ENCODE measurements at regions not wholly inside any gene's neighbourhood (a gene's known extent, or its start where the extent isn't known, plus 50 kb on each side); places are given as distances from the start of the nearest gene placed in this dataset.

DNA sequence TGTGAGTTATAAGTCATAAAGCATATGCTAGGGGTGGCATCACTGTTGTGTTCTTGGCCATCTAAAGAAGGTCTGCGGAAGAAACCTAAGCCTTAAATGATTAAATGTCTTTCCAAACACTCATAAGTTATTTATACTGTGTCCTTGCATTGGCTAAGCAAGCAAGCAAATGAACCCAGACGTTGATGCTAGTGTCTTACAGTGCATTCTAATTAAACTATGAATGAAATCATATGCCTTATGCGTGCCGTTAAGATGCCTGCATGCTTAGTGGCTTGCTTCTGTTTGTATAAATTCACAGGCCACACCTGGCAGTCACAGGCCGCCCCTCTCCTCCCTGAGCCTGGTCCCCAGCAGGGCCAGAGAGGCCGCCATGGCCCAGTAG is 49.9 kb downstream of the RIN2 start:
- no peak for DNase-seq

DNA sequence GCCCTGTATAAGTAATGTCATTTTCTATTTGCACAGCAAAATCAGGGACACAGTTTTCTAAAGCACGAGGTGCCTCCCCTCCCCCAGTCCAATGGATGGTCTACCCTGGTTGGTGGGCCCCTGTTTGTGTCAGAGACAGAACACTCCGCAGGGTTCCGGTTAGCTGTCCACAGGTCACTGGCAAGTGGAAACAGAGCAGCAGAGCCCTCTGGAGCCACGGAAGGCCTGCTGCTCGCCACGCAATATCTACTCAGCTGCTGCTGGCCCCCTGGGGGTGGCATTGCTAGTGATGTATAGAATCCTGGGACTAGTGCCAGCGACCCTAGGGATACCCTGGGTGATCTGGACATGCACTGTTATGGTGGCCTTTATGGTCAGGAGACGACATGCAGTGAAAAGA is 50.4 kb downstream of the RIN2 start:
- no peak for DNase-seq

DNA sequence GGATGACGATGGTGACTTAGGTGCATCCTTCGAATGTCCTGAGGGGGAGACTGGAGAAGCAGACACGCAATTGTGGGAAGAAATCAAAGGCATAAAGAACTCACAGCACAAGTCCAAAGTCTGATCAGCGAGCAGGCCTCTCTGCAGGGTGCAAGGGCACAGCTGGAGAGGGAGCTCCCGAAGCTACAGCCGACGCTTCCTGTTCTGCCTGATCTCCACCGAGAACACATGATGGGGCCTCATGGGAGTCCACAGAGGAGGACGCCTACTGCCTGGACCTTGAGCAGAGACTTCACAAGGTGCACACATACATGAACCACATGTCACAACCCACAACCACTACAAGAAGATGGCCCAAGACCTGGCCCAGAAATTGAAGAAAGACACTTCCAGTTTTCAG is 51.4 kb downstream of the RIN2 start:
- DNase-seq: no peak

DNA sequence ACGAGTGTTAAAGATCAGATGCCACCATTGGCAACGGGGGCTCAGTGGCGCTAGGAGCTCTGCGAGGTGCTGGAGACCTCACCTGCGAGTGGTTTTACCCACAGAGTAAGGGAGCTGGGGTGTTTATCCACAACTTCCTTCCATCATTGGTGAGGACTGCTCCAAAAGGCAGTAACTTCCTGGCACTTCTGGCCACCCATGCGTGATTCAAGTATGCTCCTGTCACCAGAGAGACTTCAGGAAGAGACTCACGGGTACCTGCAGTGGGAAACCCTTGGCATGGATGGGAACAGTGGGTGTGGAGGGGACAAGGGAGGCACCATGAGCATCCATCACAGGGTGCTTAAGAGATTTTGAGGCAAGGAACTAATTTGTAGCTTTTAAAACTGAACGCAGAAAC is 53.2 kb downstream of the RIN2 start:
- no peak for DNase-seq

DNA sequence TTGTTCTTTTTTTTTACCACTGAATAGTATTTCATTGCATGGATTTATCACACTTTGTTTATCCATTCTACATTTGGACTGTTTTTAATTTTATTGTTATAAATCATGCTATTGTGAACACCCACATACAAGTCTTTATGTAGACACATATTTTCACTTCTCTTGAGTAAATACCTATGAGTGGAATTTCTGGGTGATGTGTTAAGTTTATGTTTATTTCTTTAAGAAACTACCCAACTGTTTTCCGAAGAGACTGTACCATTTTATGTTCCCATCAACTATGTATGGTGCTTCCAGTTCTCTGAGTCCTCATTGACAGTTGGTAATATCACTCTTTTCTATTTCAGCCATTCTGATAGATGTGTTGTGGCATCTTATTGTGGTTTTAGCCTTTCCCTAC is 54.0 kb downstream of the RIN2 start:
- no peak for DNase-seq

DNA sequence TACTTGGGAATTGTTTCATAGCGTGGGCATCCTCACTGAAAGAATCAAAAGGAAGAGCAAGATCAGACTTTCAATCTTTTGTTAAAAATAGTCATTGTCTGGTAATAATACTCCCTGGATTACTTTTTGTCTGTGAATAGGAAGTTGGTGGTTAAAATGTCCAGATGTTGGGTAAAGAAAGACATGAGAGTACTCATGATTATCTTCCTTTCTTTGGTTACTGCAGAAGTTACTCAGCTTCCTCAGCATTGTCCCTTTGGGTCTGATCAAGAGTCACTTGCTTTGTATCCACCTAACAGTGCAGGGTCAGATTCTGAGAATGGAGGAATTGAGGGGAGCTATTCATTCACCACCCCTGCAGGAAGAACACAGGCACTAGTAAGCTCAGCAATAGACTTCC is 54.6 kb downstream of the RIN2 start:
- DNase-seq: no peak

DNA sequence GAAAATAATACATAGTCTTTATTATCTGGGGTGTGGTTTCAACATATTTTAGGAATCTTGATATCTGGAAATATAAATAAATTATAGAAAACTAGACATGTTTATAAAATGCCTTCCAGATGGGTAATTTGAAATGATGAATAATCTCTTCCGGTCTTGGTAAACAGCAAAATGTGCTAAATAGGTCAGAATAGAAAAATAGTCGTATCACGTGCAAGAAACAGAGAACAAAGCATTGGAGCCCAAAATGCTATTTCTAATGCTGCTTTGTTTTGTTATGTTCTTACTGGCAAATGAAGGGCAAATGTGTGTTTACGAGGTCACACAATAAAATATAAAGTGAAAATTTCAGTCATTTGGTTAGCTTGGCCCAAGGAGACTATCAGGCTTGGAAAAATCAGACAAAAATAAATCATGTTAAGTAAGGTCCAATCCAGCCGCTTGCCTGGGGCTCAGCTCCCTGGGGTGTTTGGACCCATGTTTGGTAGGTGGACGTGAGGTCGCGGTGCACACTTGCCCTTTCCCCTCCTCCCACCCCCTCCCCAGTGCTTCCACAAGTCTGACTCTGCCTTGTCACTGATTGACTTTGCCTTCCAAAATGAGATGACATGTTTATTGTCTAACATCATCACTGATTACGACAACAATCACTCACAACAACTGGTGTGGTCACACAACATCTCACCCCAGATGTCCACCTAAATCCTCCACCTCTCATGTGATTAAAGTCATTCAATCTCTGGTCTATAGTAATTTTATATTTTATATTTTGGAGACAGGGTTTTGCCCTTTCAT is 56.0 kb downstream of the RIN2 start:
- no peak for DNase-seq

DNA sequence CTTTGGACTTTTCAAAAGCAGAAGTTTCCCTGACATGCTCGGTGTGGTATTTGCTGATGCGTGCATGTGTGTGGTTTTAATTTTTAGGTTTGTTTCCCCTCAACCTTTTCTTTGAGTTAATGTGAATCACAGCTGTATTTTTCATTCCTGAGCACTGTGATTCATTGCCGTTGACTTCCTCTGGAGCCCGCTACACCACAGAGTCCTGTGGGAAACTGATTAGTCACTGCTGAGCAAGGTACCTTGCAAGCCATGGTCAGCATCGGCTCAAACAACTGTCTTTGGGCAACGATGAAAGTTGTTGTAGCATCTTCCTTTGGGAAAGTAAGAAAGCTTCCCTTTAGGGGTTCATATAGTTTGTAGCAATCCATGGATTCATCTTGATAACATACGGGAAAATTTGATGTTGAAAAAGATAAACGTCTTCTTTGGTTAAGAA is 57.5 kb downstream of the RIN2 start:
- no peak for DNase-seq

DNA sequence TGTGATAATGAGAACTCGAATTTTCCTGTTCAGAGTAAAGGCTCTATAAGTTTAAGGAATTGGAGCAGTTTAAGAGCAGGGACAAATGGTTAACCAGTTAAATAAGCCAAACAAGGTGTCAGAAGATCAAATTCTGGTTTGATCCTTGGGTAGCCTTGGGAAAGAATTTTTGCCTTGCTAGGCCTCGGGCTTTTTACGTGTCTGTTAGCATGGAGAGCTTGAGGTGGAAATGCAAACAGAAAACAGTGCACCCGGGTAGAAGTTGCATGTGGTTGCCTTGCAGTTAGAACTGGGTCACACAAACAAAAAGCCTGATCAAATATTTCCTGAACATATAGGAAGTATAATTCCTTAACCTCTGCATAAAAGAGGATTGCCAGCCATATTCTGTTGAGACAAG is 58.3 kb downstream of the RIN2 start:
- DNase-seq: no peak

DNA sequence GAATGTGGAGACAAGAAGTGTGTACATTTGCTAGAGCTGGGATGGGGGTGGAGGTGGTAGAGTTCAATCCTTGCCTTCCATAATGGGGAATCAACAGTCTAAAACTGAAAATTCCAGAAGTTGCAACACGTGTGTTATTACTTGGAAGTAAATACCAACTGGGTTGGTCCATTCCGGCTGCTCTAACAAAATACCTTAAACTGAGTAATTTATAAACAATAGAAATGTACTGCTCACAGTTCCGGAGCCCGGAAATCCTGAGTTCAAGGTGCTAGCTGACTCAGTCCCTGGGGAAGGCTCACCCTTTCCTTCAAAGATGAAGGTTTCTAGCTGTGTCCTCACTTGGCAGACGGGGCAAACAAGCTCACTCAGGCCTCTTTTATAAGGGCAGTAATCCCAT is 59.0 kb downstream of the RIN2 start:
- DNase-seq: no peak

DNA sequence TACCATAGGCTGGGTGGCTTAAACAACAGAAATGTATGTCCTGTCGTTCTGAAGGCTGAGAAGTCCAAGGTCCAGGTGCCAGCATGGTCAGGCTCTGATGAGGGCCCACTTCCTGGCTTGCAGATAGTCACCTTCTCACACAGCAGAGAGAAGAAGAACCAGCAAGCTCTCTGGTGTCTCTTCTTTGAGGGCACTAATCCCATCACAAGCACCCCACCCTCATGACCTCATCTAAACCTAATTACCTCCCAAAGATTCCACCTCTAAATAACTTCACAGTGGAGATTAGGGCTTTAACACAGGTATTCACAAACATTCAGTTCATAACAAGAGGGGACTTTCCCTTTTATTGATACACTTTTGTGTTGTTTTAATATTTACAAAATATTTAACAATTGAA is 61.1 kb downstream of the RIN2 start:
- DNase-seq: no peak

DNA sequence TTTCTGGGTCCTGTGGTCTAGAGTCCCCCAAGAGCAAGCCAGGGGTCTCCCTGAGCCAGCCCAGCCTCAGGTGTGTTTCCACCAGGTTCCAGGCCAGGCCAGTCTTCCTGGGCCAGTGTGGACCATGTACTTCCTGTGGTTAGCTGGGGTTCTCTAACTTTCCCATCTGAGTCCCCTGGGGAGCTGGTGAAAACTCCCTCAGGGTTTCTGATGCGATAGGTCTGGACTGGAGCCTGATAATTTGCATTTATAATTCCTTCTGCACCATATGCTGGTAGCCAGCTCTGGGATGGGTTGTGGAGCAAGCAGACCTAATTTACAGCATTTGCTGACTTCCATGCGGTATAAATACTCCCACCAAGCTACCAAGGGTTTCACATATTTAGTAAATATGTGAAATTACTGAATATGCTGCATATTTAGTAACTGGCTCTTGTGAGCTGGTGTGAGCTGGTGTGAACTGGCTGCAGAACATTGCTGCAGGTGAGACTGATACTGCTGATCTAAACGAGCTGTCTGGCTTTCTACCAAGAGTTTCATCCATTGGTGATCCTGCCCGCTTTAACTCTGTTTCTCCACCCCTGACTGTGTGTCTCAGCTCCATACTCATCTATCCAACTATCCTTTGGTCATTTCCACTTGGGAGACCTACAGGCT is 62.6 kb downstream of the RIN2 start:
- no peak for DNase-seq

DNA sequence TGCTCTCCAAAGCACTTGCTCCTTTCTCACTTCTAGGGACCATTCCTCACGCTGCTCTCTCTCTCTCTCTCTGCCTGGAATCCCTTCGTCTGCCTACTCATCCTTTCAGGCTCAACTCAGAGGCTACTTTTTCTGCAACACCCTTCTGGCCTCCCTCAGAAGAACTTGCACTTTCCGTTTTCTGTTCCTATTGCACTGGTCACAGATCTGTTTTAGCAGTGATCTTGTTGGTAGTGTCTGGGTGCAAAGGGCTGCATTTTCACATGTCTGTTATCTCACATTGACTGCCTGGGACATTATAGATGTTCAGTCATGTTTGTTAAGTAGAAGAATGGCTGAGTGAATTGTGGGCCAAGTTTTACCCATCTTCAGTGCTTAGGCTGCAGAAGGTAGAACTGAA is 63.5 kb downstream of the RIN2 start:
- no peak for DNase-seq

DNA sequence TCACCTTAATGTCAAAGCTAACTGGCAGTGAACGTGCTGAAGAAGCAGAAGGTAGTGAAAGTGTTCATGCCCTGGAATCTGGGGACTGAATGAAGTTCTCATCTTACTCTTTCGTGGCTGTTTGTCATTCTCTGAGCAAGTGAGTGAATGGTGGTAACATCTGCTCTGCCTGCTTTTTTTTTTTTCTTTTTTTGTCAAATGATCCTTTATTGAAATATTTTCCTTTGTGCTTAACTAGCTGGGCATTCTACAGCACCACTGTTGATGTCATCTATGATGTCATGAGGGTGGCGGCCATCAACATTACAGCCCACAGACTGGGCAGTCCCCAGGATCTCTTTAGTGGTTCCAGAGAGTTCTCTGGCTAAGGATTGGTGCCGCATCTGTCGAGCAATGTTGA is 65.2 kb downstream of the RIN2 start:
- DNase-seq: no peak

DNA sequence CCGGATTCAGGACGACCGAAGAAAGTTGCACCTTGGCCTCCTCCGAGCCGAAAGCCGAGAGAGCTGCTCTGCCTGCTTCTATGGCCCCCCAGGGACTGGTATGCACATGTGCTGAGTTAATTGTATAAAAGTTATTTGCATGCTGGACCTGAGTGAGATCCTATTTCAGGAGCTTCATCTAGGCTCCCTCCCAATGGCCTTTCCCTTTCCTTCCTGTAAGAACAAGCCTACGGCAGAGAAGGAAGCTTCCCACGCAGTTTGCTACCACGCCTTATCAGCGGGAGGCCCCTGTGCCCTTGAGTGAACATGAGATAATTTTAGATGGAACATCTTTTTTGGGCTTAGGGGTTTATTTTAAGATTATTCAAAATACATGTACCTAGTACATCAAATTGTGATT is 65.9 kb downstream of the RIN2 start:
- no peak for DNase-seq

DNA sequence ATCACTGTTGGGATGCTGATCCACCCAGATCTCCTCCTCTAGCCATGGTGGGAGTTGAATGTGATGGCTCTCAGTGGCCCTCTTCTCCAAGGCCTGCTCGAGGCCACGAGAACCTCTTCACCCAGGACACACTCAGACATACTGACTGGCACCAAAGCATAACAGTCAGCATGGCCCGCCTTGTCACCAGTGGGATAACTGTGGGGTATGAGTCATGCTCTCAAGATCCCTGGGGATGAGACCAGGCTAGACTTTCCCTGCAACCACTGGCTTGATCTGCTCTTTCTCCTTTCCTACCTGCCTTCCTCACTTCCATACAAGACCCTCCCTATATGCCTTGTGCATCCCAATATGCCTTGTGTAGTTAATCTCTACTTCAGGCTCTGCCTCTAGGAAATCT is 66.8 kb downstream of the RIN2 start:
- no peak for DNase-seq

DNA sequence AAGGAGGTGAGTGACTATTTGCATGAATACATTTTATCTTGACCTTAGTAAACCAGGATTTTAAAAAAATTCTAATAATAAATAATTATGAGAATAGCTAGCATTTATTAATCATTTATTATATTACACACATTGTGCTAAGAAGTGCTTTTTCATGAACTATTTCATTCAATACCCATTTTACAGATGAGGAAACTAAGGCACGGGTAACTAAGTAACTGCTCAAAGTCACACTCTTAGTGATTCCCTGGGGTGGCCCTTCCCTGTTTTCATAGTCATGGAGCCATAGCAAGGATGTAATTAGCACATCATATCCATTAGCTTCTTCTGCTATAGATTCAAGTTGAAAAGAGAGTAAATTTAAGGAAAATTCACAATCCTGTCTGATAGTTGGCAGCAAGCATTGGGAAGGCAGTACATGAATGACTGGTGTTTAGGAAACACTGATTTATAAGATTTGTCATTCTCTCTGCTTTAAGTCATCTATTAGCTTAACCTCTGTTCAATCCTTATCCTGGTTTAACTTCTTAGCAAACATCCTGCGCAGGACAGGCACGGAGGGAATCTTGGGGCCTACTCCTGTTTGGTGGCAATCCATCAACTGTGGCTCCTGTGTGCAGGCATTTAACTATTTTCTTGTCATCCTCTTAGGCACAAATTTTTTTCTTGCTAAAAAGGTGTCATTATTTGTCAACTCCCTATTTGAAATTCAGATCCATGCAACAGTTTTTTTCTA is 68.3 kb downstream of the RIN2 start:
- DNase-seq: no peak

DNA sequence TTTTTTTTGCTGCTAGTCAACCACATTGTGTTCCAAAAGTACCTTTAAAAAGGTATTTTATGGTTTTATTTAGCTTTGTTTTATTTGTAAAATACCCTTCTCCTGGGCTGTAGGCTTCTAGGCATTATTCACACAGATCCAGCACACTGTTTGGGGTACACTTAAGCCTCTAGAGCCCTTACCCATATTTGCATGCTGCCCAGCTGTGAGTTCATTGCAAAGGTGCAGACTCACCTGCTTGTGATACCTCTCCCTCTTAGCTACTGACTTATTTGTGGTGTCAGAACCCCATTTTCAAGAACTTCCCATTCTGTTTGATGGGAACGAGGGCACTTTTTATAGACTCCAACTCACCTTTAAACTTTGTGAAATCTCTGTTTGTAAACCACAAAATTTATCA is 69.8 kb downstream of the RIN2 start:
- no peak for DNase-seq

DNA sequence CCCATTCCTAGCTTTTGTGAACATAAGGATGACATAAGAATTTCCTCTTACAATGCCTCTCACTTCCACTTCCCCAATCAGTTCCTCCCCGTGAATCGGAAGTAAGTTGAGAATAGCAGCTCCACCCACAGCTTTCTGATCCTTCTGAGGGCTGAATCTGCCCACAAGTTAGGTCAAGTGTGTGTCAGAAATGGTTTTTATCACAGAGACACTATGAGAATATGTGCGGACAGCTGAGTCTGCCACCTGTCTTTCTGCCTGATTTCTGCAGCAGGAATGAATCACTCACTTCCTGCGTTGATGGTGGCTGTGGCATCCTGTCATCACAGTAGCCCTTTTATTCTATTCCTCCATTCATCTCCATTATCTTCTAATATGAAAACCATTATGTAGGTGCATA is 70.2 kb downstream of the RIN2 start:
- DNase-seq: no peak

DNA sequence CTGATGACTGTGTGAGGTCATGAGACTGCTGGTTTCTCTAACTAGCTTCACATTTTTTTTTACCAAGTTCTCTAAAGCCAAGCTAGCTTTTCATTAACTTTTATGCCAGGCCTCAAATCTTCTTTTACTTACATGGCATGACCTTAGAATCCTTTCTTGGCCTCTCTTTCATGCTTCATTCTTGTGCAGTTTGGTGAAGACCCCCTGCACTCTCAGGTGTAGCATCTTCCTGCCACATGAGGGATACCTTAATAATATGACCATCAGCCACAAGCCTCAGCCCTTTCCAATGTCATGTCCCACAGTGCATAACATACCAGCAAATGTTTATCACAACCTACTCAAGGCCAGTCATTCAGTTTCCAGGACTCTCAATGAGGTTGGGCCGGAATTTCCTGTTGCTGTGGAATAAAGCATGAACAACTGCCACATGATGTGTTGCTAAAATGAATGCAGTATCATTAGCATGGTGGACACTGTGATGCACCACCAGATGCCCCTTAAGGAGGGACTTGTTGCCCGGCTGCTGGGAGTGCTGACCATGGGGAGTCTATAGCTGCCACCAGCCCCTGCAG is 72.2 kb downstream of the RIN2 start:
- no peak for DNase-seq

DNA sequence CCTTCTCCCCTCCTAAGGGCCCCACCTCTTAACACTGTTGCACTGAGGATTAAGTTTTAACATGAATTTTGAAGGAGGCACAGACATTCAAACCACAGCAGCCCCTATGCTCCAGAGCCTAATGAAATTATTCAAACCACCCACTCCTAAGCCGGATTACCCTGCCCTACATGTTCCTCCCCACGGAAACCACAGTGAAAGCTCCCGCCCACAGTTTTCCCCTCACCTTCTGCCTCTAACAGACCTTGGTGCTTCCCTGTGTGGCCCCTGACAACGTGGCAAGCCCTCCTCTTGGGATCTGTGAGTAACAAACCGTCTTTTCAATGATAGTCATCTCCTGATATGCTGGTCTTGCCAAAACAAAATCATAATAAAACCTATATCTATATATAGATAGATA is 74.8 kb downstream of the RIN2 start:
- no peak for DNase-seq

DNA sequence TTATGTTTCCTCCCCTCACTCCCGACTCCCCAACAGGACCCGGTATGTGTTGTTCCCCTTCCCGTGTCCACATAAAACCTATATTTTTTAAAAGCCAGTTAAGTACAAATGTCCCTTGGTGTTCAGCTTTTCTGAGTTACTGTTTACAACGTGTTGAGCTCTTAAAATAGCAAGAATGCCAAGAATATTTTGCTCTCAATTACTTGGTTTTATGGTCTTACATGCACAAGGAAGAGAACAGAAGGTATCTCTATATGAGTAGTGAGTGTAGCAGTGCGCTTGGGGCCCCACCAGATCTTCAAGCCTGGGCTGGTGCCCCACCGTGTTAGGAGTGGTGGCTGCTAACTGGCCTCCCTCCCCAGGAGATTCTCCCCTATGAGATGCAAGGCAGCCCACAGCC is 75.3 kb downstream of the RIN2 start:
- no peak for DNase-seq

DNA sequence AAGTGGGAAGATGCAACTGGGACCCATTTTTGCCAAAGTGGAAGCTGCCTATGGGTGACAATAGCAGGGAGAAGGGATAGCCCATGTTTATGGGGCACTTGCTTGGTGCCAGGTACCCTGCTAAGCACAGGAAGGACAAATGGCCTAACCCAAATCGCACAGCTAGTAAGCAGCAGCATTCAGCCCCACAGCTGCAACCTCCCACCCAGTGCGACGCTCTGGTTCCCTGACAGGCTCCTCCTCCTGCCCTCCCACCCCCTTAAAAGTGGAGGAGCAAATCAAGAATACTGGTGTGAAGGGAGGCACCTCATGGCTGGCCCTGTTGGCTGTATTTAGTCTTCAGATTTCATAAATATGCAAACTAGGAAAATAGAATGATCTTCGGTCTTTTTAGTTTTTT is 76.2 kb downstream of the RIN2 start:
- DNase-seq: no peak

DNA sequence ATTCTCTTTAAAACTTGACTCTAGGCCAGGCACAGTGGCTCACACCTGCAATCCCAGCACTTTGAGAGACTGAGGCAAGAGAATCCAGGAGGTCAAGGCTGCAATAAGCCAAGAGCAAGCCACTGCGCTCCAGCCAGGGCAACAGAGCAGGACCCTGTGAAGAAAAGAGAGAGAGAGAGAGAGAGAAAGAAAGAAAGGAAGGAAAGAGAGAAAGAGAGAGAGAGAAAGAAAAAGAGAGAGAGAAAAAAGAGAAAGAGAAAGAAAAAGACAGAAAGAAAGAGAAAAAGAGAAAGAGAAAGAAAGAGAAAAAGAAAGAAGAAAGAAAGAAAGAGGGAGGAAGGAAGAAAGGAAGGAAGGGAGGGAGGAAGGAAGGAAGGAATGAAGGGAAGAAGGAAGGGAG is 76.7 kb downstream of the RIN2 start:
- DNase-seq: no peak

Data from NCI-H510A (cell line).